NCI-H82 treated with DMSO at 0.1 percent for 48 hours (cell line): ENCODE measurements at regions not wholly inside any gene's neighbourhood (a gene's known extent, or its start where the extent isn't known, plus 50 kb on each side); places are given as distances from the start of the nearest gene placed in this dataset.

Experiments used
- DNase-seq: peaks from one replicate; lab custom pipeline; 2025; ENCODE audit not compliant: unreplicated experiment; lab: John Stamatoyannopoulos, UW

- no peak for DNase-seq
These were observed 144.4 kb upstream of the GUCY1A1 start for GRCh38 chr4:155522201-155522600.

GRCh38 chr4:155521382-155521781, 144.6 kb upstream of the MAP9 start:
- DNase-seq = no peak

- DNase-seq = no peak
These were observed 138.8 kb upstream of the MAP9 start for GRCh38 chr4:155515444-155516075.

GRCh38 chr4:155514628-155515027, 137.9 kb upstream of the MAP9 start:
- no peak for DNase-seq

- DNase-seq = no peak
These were observed 136.1 kb upstream of the MAP9 start for GRCh38 chr4:155512817-155513216.

- DNase-seq = no peak
These were observed 135.3 kb upstream of the MAP9 start for GRCh38 chr4:155512046-155512445.

- no peak for DNase-seq
These were observed 134.0 kb upstream of the MAP9 start for GRCh38 chr4:155510771-155511170.

GRCh38 chr4:155509555-155509954, 132.8 kb upstream of the MAP9 start:
- no peak for DNase-seq

GRCh38 chr4:155506745-155507144, 130.0 kb upstream of the MAP9 start:
- DNase-seq = no peak

- DNase-seq = no peak
These were observed 128.6 kb upstream of the MAP9 start for GRCh38 chr4:155505321-155505720.

GRCh38 chr4:155497306-155497705, 120.5 kb upstream of the MAP9 start:
- no peak for DNase-seq

GRCh38 chr4:155496294-155496626, 119.5 kb upstream of the MAP9 start:
- DNase-seq = no peak

GRCh38 chr4:155495572-155496293, 119.0 kb upstream of the MAP9 start:
- no peak for DNase-seq

GRCh38 chr4:155494037-155494718, 117.4 kb upstream of the MAP9 start:
- DNase-seq = no peak

GRCh38 chr4:155491336-155492120, 114.8 kb upstream of the MAP9 start:
- DNase-seq = no peak

- DNase-seq = no peak
These were observed 112.5 kb upstream of the MAP9 start for GRCh38 chr4:155489271-155489670.

- no peak for DNase-seq
These were observed 111.9 kb upstream of the MAP9 start for GRCh38 chr4:155488691-155489090.

- DNase-seq = no peak
These were observed 110.4 kb upstream of the MAP9 start for GRCh38 chr4:155487210-155487609.

- DNase-seq = no peak
These were observed 104.4 kb upstream of the MAP9 start for GRCh38 chr4:155481150-155481549.

- no peak for DNase-seq
These were observed 103.1 kb upstream of the MAP9 start for GRCh38 chr4:155479835-155480234.

- DNase-seq = no peak
These were observed 101.6 kb upstream of the MAP9 start for GRCh38 chr4:155478336-155478835.
